Heart right ventricle (tissue), 16 donors: ENCODE measurements at regions not wholly inside any gene's neighbourhood (a gene's known extent, or its start where the extent isn't known, plus 50 kb on each side); places are given as distances from the start of the nearest gene placed in this dataset.

Experiments used
- ATAC-seq, 8 donors: fragments of 200-7000 bp; cut with Tn5 transposase; one replicate each; pipeline ENCODE4 v1.9.1; 2020; ENCODE audit warnings: mild to moderate bottlenecking in 8 of 8, moderate library complexity in 8 of 8, moderate number of reproducible peaks in 1 of 8
- DNase-seq, 2 donors: peaks; one replicate each; pipeline ENCODE4 v3.0.0-alpha.2; 2020
- H3K27ac ChIP-seq, 10 donors: fragments of 200-600 bp; sonication (generic) in 2 of 10; one replicate each; pipeline versions ENCODE4 v1.5.0 to v1.8.0; 2020 to 2022; ENCODE audit warnings: mild to moderate bottlenecking in 3 of 10
- H3K27me3 ChIP-seq, 7 donors: fragments of 200-600 bp; one replicate each; pipeline ENCODE4 v1.8.0; 2021 to 2022; ENCODE audit warnings: mild to moderate bottlenecking in 2 of 7
- H3K36me3 ChIP-seq, 9 donors: fragments of 200-600 bp; sonication (generic) in 1 of 9; one replicate each; pipeline versions ENCODE4 v1.5.0 to v1.8.0; 2020 to 2022; ENCODE audit warnings: mild to moderate bottlenecking in 2 of 9
- H3K4me1 ChIP-seq, 9 donors: fragments of 200-600 bp; sonication (generic) in 1 of 9; one replicate each; pipeline versions ENCODE4 v1.5.0 to v1.8.0; 2020 to 2022; ENCODE audit warnings: mild to moderate bottlenecking in 4 of 9
- H3K4me3 ChIP-seq, 10 donors: fragments of 200-600 bp; sonication (generic) in 2 of 10; one replicate each; pipeline versions ENCODE4 v1.5.0 to v1.8.0; 2020 to 2022; ENCODE audit warnings: mild to moderate bottlenecking in 7 of 10, moderate library complexity in 2 of 10
- H3K9me3 ChIP-seq, 11 donors: fragments of 200-600 bp in 10 of 11; sonication (generic) in 2 of 11; one replicate each; pipeline versions ENCODE4 v1.5.0 to v1.8.0; 2013 to 2022; ENCODE audit warnings: mild to moderate bottlenecking in 2 of 11, control low read depth in 1 of 11, moderate library complexity in 1 of 11
- WGBS, 2 donors: extraction: QIAGEN DNeasy Blood & Tissue Kit; methylation state at CpG; one replicate each; pipeline ENCODE4 v1.1.7; 2013; ENCODE audit warnings: inconsistent platforms in 1 of 2; 5-methylcytosine and 5-hydroxymethylcytosine counted together
- intact Hi-C, 10 donors: fragments of 100-400 bp; cut with DNase I; formaldehyde crosslinking; loops; one replicate each; pipeline versions ENCODE4 v1.11.1 to v1.14.2; 2022
- TF ChIP-seq, protein P1 (sequence below), 9 donors: fragments of 200-600 bp; sonication (generic) in 2 of 9; IDR thresholded peaks; one replicate each; pipeline versions ENCODE4 v1.5.0 to v1.8.0; 2021 to 2022; ENCODE audit warnings: antibody characterized with exemption in 9 of 9, mild to moderate bottlenecking in 5 of 9, moderate library complexity in 1 of 9
- donor health status: Arrhythmogenic right ventricular cardiomyopathy.
- donor health status: ischemic (EF 13 %, LVEDD 7.1; RV severe dilation, severe dysfunction).
- donor health status: healthy with polysubstance abuse.
- donor health status: DM: no; HTN: yes; CAD: no.
- donor health status: DM: no; HTN: no; CAD: no.
- donor health status: ischemic (EF 25% LVEDD 6.9; RV normal size, moderate dysfunction).
- donor health status: ischemic (EF 25% LVEDD 5.7; RV mildly dilated, moderate dysfunction).
- donor health status: healthy.
- donor health status: DM: yes; HTN: yes; CAD: no.
- donor health status: Ischemic cardiomyopathy.
- donor health status: ischemic (EF 35%, LVEDD 5.7; RV mildly dilated, moderate dysfunction).
- donor health status: nonischemic (EF 11% LVEDD 7.7; RV severe dilation, severe dysfunction).
- donor health status: DM: yes; HTN: yes; CAD: no.
- donor health status: PGD.
- donor health status: ischemic (EF 29% LVEDD 5.4; RV normal size, mild dysfunction).
- donor health status: nonischemic (EF 23%, LVEDD 6.1; RV moderate dilation, normal function).

DNA sequence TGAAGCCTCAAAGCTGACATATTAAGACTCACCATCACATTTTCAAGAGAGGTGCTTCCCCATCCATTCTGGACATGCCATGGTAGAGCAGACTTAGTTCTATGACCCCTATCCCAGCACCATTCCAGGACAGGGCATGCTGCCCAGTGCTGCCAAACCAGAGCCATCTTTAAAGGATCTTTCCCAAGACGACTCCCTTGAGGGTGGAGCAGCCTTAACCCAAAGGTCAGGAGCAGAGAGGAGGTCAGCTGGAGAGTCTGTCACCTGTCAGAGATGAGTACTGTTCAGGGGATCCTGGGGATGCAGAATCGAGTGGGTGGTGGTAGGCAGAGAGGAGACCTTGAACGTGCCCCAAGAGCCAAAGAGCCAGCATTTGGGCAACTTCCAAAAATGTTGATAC, 459.8 kb downstream of the STK39 start:
- peaks cover 0 to 5% (median 0%) of the 10 kb centered on the region in 9 donors for H3K4me1 ChIP-seq
- no peak overlapping the region for H3K27ac ChIP-seq
- 61 to 68% methylated on average over 3 of the region's 3 CpGs for WGBS, 2 donors
- H3K9me3 ChIP-seq, result no peaks in the 10 kb centered on the region
- no peaks in the 10 kb centered on the region for H3K36me3 ChIP-seq
- no peaks in the 10 kb centered on the region for H3K27me3 ChIP-seq
- ATAC-seq (no peak), DNase-seq (no peak)
- H3K4me3 ChIP-seq, result no peak overlapping the region
- TF ChIP-seq, protein P1, sequence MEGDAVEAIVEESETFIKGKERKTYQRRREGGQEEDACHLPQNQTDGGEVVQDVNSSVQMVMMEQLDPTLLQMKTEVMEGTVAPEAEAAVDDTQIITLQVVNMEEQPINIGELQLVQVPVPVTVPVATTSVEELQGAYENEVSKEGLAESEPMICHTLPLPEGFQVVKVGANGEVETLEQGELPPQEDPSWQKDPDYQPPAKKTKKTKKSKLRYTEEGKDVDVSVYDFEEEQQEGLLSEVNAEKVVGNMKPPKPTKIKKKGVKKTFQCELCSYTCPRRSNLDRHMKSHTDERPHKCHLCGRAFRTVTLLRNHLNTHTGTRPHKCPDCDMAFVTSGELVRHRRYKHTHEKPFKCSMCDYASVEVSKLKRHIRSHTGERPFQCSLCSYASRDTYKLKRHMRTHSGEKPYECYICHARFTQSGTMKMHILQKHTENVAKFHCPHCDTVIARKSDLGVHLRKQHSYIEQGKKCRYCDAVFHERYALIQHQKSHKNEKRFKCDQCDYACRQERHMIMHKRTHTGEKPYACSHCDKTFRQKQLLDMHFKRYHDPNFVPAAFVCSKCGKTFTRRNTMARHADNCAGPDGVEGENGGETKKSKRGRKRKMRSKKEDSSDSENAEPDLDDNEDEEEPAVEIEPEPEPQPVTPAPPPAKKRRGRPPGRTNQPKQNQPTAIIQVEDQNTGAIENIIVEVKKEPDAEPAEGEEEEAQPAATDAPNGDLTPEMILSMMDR (IDR thresholded peaks at IDR 0.05), result no peak
- intact Hi-C loops, result no loop called here

- intact Hi-C loops, result no loop called here
- TF ChIP-seq, protein P1 (IDR thresholded peaks at IDR 0.05), result no peak
- Histone ChIP-seq H3K36me3 (no peaks in the 10 kb centered on the region), H3K4me1 (peaks cover 0 to 5% (median 0%) of the 10 kb centered on the region in 9 donors), H3K9me3 (no peaks in the 10 kb centered on the region), H3K27ac (no peak overlapping the region), H3K4me3 (no peak overlapping the region), H3K27me3 (no peaks in the 10 kb centered on the region)
- 59 to 80% methylated on average over 1 of the region's 1 CpG for WGBS, 2 donors
- no peak for DNase-seq
- ATAC-seq, result no peak
Observed at GRCh38 chr2:167787021-167787420, 460.4 kb downstream of the STK39 start.

DNA sequence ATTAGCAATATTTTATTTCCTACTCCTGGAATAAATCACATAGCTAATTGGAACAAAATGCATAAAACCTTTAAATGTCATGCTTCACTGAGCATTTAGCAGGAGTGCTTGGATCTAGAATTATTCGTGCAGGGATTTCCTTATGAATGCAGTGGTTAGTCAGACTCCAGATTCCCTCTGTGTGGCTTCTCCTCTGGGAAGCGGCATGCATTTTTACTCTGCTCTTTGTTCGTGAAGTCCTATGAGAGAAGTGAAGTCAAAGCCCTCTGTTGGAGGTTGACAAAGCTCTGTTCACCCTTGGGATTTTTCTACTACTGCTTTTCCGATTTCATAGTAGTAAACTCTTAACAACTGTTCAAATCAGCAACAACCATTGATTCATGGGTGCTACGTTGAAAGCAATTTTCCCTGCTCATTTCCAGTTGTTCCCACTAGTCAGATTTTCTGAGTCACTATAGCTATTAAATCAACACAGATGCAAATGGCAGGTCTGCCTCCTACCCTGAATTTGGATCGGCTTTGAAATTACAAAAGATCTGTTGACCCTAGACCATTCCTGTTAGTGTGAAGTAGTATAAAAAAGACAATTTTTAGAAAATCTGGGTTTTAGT, 461.7 kb downstream of the STK39 start:
- 76 to 80% methylated on average over 6 of the region's 6 CpGs for WGBS, 2 donors
- no peak for ATAC-seq
- intact Hi-C loops, result no loop called here

DNA sequence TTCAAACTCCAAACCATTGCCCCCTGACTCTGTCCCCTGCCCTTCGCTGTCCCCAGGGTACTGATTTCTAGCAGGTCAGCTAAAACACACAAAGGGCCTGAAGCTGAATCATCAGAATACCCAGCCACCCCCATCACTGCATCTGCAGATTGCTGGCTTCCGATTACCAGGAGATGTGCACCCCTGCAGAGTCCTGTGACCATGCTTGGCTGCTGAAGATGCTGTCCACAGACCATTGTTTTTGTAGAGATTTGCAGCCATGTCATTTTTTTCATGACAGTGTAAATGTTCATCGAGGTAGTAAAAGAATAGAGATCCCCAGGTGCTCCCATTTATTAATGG, 463.3 kb downstream of the STK39 start:
- intact Hi-C loops, result no loop called here
- 58 to 60% methylated on average over 3 of the region's 3 CpGs for WGBS, 2 donors
- Histone ChIP-seq H3K4me1 (peaks cover 0 to 5% (median 0%) of the 10 kb centered on the region in 9 donors), H3K27ac (no peak overlapping the region), H3K27me3 (no peaks in the 10 kb centered on the region), H3K36me3 (no peaks in the 10 kb centered on the region), H3K4me3 (no peak overlapping the region), H3K9me3 (no peaks in the 10 kb centered on the region)
- ATAC-seq (no peak), DNase-seq (no peak)
- TF ChIP-seq, protein P1 (IDR thresholded peaks at IDR 0.05), result no peak

More for the DNA sequence above, 461.7 kb downstream of the STK39 start:
- peaks cover 0 to 5% (median 0%) of the 10 kb centered on the region in 9 donors for H3K4me1 ChIP-seq
- H3K27me3 ChIP-seq, result no peaks in the 10 kb centered on the region
- H3K4me3 ChIP-seq, result no peak overlapping the region
- DNase-seq, result no peak
- no peaks in the 10 kb centered on the region for H3K36me3 ChIP-seq
- H3K27ac ChIP-seq, result no peak overlapping the region
- no peaks in the 10 kb centered on the region for H3K9me3 ChIP-seq
- TF ChIP-seq, protein P1 (IDR thresholded peaks at IDR 0.05), result no peak
